ENCODE measurements at regions not wholly inside any gene's neighbourhood (a gene's known extent, or its start where the extent isn't known, plus 50 kb on each side); places are given as distances from the start of the nearest gene placed in this dataset.

GRCh38 chr17:13287226-13287625 lies 269.4 kb upstream of the ELAC2 start:
- TF ChIP-seq CTCF (IDR thresholded peaks at IDR 0.05) (no peak), POLR2A (IDR thresholded peaks at IDR 0.05) (no peak)
